Neural progenitor cell (in vitro differentiated cells): ENCODE measurements at regions not wholly inside any gene's neighbourhood (a gene's known extent, or its start where the extent isn't known, plus 50 kb on each side); places are given as distances from the start of the nearest gene placed in this dataset.

ENCODE experiments used
- DNase-seq: peaks from one replicate; pipeline ENCODE4 v3.0.0-alpha.2; 2016; ENCODE audit warnings: low spot score
- H2AFZ ChIP-seq: fragments of 200-600 bp; sonication (generic); replicated peaks from 2 replicates; pipeline ENCODE4 v1.6.1; 2016; ENCODE audit warnings: antibody characterized with exemption
- H3F3A ChIP-seq: fragments of 200-600 bp; sonication (generic); 2 replicates; pipeline ENCODE4 v1.6.1; 2016; ENCODE audit warnings: antibody characterized with exemption, low read depth
- H3K27ac ChIP-seq: fragments of 200-600 bp; sonication (generic); 2 replicates; pipeline ENCODE4 v1.5.1; 2016; ENCODE audit warnings: mild to moderate bottlenecking
- H3K27me3 ChIP-seq: fragments of 200-600 bp; sonication (generic); 2 replicates; pipeline ENCODE4 v1.6.1; 2016; ENCODE audit warnings: mild to moderate bottlenecking, moderate library complexity
- H3K36me3 ChIP-seq: fragments of 200-600 bp; sonication (generic); 2 replicates; pipeline ENCODE4 v1.5.1; 2016
- H3K4me1 ChIP-seq: fragments of 200-600 bp; sonication (generic); 2 replicates; pipeline ENCODE4 v1.6.1; 2016; ENCODE audit warnings: mixed run types
- H3K4me2 ChIP-seq: fragments of 200-600 bp; sonication (generic); 2 replicates; pipeline ENCODE4 v1.6.1; 2016
- H3K4me3 ChIP-seq: fragments of 200-600 bp; sonication (generic); 2 replicates; pipeline ENCODE4 v1.5.1; 2016
- H3K79me2 ChIP-seq: fragments of 200-600 bp; sonication (generic); 2 replicates; pipeline ENCODE4 v1.6.1; 2016; ENCODE audit warnings: low read depth
- H3K9ac ChIP-seq: fragments of 200-600 bp; sonication (generic); 2 replicates; pipeline ENCODE4 v1.6.1; 2016
- H3K9me3 ChIP-seq: fragments of 200-600 bp; sonication (generic); 2 replicates; pipeline ENCODE4 v1.5.1; 2016; ENCODE audit warnings: low read depth
- H4K20me1 ChIP-seq: fragments of 200-600 bp; sonication (generic); 2 replicates; pipeline ENCODE4 v1.6.1; 2016; ENCODE audit warnings: low read depth
- H3K27ac Mint-ChIP-seq: 3 replicates; pipeline ENCODE4 v1.8.0; 2021; ENCODE audit warnings: mixed read lengths
- H3K27me3 Mint-ChIP-seq: 2 replicates; pipeline ENCODE4 v1.8.0; 2022; ENCODE audit warnings: low read depth, mild to moderate bottlenecking, inconsistent platforms, moderate library complexity, mixed read lengths; ENCODE audit not compliant: insufficient read depth
- H3K36me3 Mint-ChIP-seq: 3 replicates; pipeline ENCODE4 v1.8.0; 2021; ENCODE audit warnings: mixed read lengths
- H3K4me1 Mint-ChIP-seq: 3 replicates; pipeline ENCODE4 v1.8.0; 2021; ENCODE audit warnings: mixed read lengths
- H3K4me3 Mint-ChIP-seq: 3 replicates; pipeline ENCODE4 v1.8.0; 2021; ENCODE audit warnings: mild to moderate bottlenecking, moderate library complexity, mixed read lengths
- H3K9me3 Mint-ChIP-seq: 3 replicates; pipeline ENCODE4 v1.8.0; 2020; ENCODE audit warnings: mixed read lengths
- CTCF ChIP-seq: fragments of 200-600 bp; sonication (generic); IDR thresholded peaks from 2 replicates; pipeline ENCODE4 v1.5.1; 2017; ENCODE audit warnings: antibody characterized with exemption, mild to moderate bottlenecking
- EZH2 ChIP-seq: fragments of 200-600 bp; sonication (generic); IDR thresholded peaks from 2 replicates; pipeline ENCODE4 v1.6.1; 2017; ENCODE audit warnings: antibody characterized with exemption, mild to moderate bottlenecking, moderate library complexity
- EZH2phosphoT487 ChIP-seq: fragments of 200-600 bp; sonication (generic); IDR thresholded peaks from 2 replicates; pipeline ENCODE4 v1.6.1; 2017; ENCODE audit warnings: antibody characterized with exemption

- Histone ChIP-seq H3K4me2 (no peak overlapping the region), H2AFZ (no peak overlapping the region), H3K27ac (no peak overlapping the region), H3K4me3 (no peak overlapping the region), H3F3A (no peaks in the 10 kb centered on the region), H3K9ac (no peak overlapping the region), H3K27me3 (no peaks in the 10 kb centered on the region), H4K20me1 (no peaks in the 10 kb centered on the region), H3K79me2 (no peaks in the 10 kb centered on the region), H3K36me3 (no peaks in the 10 kb centered on the region), H3K9me3 (no peaks in the 10 kb centered on the region), H3K4me1 (no peaks in the 10 kb centered on the region)
- DNase-seq, result no peak
- Mint-ChIP-seq H3K27ac (no peak overlapping the region), H3K9me3 (peaks cover 5% of the 10 kb centered on the region), H3K36me3 (no peaks in the 10 kb centered on the region), H3K27me3 (peaks cover 6% of the 10 kb centered on the region), H3K4me1 (no peaks in the 10 kb centered on the region), H3K4me3 (no peak overlapping the region)
- TF ChIP-seq EZH2 (no peak), EZH2phosphoT487 (no peak), CTCF (no peak)
These were observed 146.4 kb downstream of the EMP1 start for GRCh38 chr12:13342971-13343370.

GRCh38 chr12:13340149-13340548 is 143.6 kb downstream of the EMP1 start:
- H3K4me2 ChIP-seq, result no peak overlapping the region
- H3K36me3 ChIP-seq, result no peaks in the 10 kb centered on the region
- Mint-ChIP-seq H3K27me3 (peaks cover 6% of the 10 kb centered on the region), H3K4me1 (no peaks in the 10 kb centered on the region), H3K36me3 (no peaks in the 10 kb centered on the region), H3K9me3 (peaks cover 5% of the 10 kb centered on the region), H3K4me3 (no peak overlapping the region), H3K27ac (no peak overlapping the region)
- H3K4me1 ChIP-seq, result no peaks in the 10 kb centered on the region
- H3F3A ChIP-seq, result no peaks in the 10 kb centered on the region
- DNase-seq, result no peak
- TF ChIP-seq EZH2 (no peak), CTCF (no peak), EZH2phosphoT487 (no peak)
- no peaks in the 10 kb centered on the region for H4K20me1 ChIP-seq
- H3K9ac ChIP-seq, result no peak overlapping the region
- H2AFZ ChIP-seq, result no peak overlapping the region
- no peaks in the 10 kb centered on the region for H3K79me2 ChIP-seq
- no peak overlapping the region for H3K27ac ChIP-seq
- no peaks in the 10 kb centered on the region for H3K9me3 ChIP-seq
- no peak overlapping the region for H3K4me3 ChIP-seq
- no peaks in the 10 kb centered on the region for H3K27me3 ChIP-seq

- Mint-ChIP-seq H3K27ac (no peak overlapping the region), H3K9me3 (peaks cover 5% of the 10 kb centered on the region), H3K36me3 (no peaks in the 10 kb centered on the region), H3K4me3 (no peak overlapping the region), H3K27me3 (peaks cover 6% of the 10 kb centered on the region), H3K4me1 (no peaks in the 10 kb centered on the region)
- no peaks in the 10 kb centered on the region for H3K9me3 ChIP-seq
- H2AFZ ChIP-seq, result no peak overlapping the region
- H3K4me1 ChIP-seq, result no peaks in the 10 kb centered on the region
- no peaks in the 10 kb centered on the region for H3F3A ChIP-seq
- no peaks in the 10 kb centered on the region for H4K20me1 ChIP-seq
- no peak overlapping the region for H3K27ac ChIP-seq
- no peak overlapping the region for H3K4me3 ChIP-seq
- H3K27me3 ChIP-seq, result no peaks in the 10 kb centered on the region
- no peak overlapping the region for H3K9ac ChIP-seq
- H3K4me2 ChIP-seq, result no peak overlapping the region
- no peak for DNase-seq
- TF ChIP-seq CTCF, result no peak
- TF ChIP-seq EZH2, result no peak
- H3K79me2 ChIP-seq, result no peaks in the 10 kb centered on the region
- no peaks in the 10 kb centered on the region for H3K36me3 ChIP-seq
These were observed 143.0 kb downstream of the EMP1 start for GRCh38 chr12:13339538-13339937.

- H3K27ac ChIP-seq, result no peak overlapping the region
These were observed 142.6 kb downstream of the EMP1 start for GRCh38 chr12:13339091-13339490.

More at GRCh38 chr12:13339091-13339490, 142.6 kb downstream of the EMP1 start:
- TF ChIP-seq EZH2phosphoT487 (no peak), EZH2 (no peak), CTCF (no peak)
- H3K4me3 Mint-ChIP-seq, result no peak overlapping the region
- Histone ChIP-seq H3K4me2 (no peak overlapping the region), H4K20me1 (no peaks in the 10 kb centered on the region), H3K9me3 (no peaks in the 10 kb centered on the region), H3K4me1 (no peaks in the 10 kb centered on the region), H2AFZ (no peak overlapping the region), H3F3A (no peaks in the 10 kb centered on the region), H3K9ac (no peak overlapping the region), H3K36me3 (no peaks in the 10 kb centered on the region), H3K4me3 (no peak overlapping the region), H3K27me3 (no peaks in the 10 kb centered on the region), H3K79me2 (no peaks in the 10 kb centered on the region)
- no peaks in the 10 kb centered on the region for H3K4me1 Mint-ChIP-seq
- H3K27ac Mint-ChIP-seq, result peak overlapping the region; percentile 72
- H3K9me3 Mint-ChIP-seq, result peaks cover 5% of the 10 kb centered on the region
- H3K27me3 Mint-ChIP-seq, result peaks cover 6% of the 10 kb centered on the region
- no peak for DNase-seq
- no peaks in the 10 kb centered on the region for H3K36me3 Mint-ChIP-seq
